A549 (cell line): ENCODE measurements at regions not wholly inside any gene's neighbourhood (a gene's known extent, or its start where the extent isn't known, plus 50 kb on each side); places are given as distances from the start of the nearest gene placed in this dataset.

Experiments used
- ATAC-seq, 2 experiments: fragments of 200-7000 bp in 1 of 2; fragments of >200 bp in 1 of 2; cut with Nextera tagmentation in 1 of 2; cut with Tn5 transposase in 1 of 2; 3 replicates each; pipeline versions ENCODE4 v1.8.0 to v1.9.1; 2018 to 2020; ENCODE audit warnings: mild to moderate bottlenecking in 1 of 2, moderate library complexity in 1 of 2
- CTCF ChIA-PET: fragments of 300-600 bp; sonication (Branson Sonifier 250); formaldehyde crosslinking; extraction: SDS; loops from one replicate; lab custom pipeline; 2021; ENCODE audit warnings: antibody characterized with exemption, inconsistent platforms; lab: Yijun Ruan, JAX
- POLR2A ChIA-PET: fragments of 350-600 bp; formaldehyde crosslinking; extraction: SDS; loops from one replicate; lab custom pipeline; 2021; ENCODE audit warnings: antibody characterized with exemption, inconsistent platforms; lab: Yijun Ruan, JAX
- DNase-seq, 2 experiments: peaks; one replicate each; pipeline versions ENCODE4 v3.0.0 to v3.0.0-alpha.2; 2011 to 2016; ENCODE audit warnings: low read depth in 1 of 2, low spot score in 1 of 2
- FAIRE-seq: peaks from 2 replicates; lab custom pipeline; 2011; peaks lifted over from hg19 to GRCh38; lab: Jason Lieb, UNC
- H3K27ac ChIP-seq, 2 experiments: fragments of >200 bp; sonication (Bioruptor Twin); formaldehyde crosslinking; 3 replicates each; pipeline ENCODE4 v1.5.1; 2016 to 2017
- H3K4me1 ChIP-seq: fragments of >200 bp; sonication (Bioruptor Twin); formaldehyde crosslinking; 3 replicates; pipeline ENCODE4 v1.6.1; 2016
- H3K4me2 ChIP-seq: fragments of >200 bp; sonication (Bioruptor Twin); formaldehyde crosslinking; 3 replicates; pipeline ENCODE4 v1.6.1; 2016
- H3K4me3 ChIP-seq: fragments of >200 bp; sonication (Bioruptor Twin); formaldehyde crosslinking; 3 replicates; pipeline ENCODE4 v1.5.1; 2016
- H3K9me3 ChIP-seq: fragments of >200 bp; sonication (Bioruptor Twin); formaldehyde crosslinking; 3 replicates; pipeline ENCODE4 v1.6.1; 2016
- CBX2 ChIP-seq: fragments of 200-600 bp; sonication (generic); IDR thresholded peaks from 2 replicates; pipeline ENCODE4 v1.6.1; 2016; ENCODE audit warnings: low read depth, mild to moderate bottlenecking, borderline replicate concordance
- CTCF ChIP-seq: fragments of >200 bp; sonication (Bioruptor Twin); formaldehyde crosslinking; IDR thresholded peaks from 3 replicates; pipeline ENCODE4 v1.5.1; 2016
- EHMT2 ChIP-seq: fragments of 200-600 bp; sonication (generic); IDR thresholded peaks from 2 replicates; pipeline ENCODE4 v1.6.1; 2016; ENCODE audit warnings: antibody characterized with exemption, low read depth, mild to moderate bottlenecking, moderate library complexity
- FOSL2 ChIP-seq, 2 experiments: fragments of 450-650 bp in 1 of 2; fragments of >200 bp in 1 of 2; sonication (Bioruptor Twin) in 1 of 2; formaldehyde crosslinking; IDR thresholded peaks; 2 replicates each; pipeline versions ENCODE4 v1.5.0 to v1.6.1; 2016 to 2020; ENCODE audit warnings: mild to moderate bottlenecking in 1 of 2, moderate library complexity in 1 of 2
- FOXS1 ChIP-seq: fragments of 250-450 bp; sonication (Bioruptor Pico); IDR thresholded peaks from 2 replicates; pipeline ENCODE4 v1.5.0; 2020; ENCODE audit warnings: mild to moderate bottlenecking, moderate library complexity
- HDAC2 ChIP-seq: fragments of 200-600 bp; sonication (generic); IDR thresholded peaks from 2 replicates; pipeline ENCODE4 v1.6.1; 2016
- HOXA7 ChIP-seq: fragments of 250-450 bp; sonication (Bioruptor Pico); IDR thresholded peaks from 2 replicates; pipeline ENCODE4 v1.5.0; 2020; ENCODE audit warnings: mild to moderate bottlenecking, moderate library complexity
- HOXB5 ChIP-seq: fragments of 250-450 bp; sonication (Bioruptor Pico); IDR thresholded peaks from 2 replicates; pipeline ENCODE4 v1.5.0; 2020; ENCODE audit warnings: mild to moderate bottlenecking, moderate library complexity
- JUN ChIP-seq, 2 experiments: fragments of >200 bp; sonication (Bioruptor Twin); formaldehyde crosslinking; IDR thresholded peaks; 2 replicates in 1 of 2; 3 replicates in 1 of 2; pipeline ENCODE4 v1.6.1; 2016 to 2017
- JUNB ChIP-seq: fragments of >200 bp; sonication (Bioruptor Twin); formaldehyde crosslinking; IDR thresholded peaks from 2 replicates; pipeline ENCODE4 v1.6.1; 2016
- KDM1A ChIP-seq: fragments of 200-600 bp; sonication (generic); IDR thresholded peaks from 2 replicates; pipeline ENCODE4 v1.6.1; 2016; ENCODE audit warnings: low read depth, mild to moderate bottlenecking
- MAX ChIP-seq: IDR thresholded peaks from 2 replicates; pipeline ENCODE4 v1.6.1; 2012
- MAZ ChIP-seq: fragments of 150-350 bp; IDR thresholded peaks from 2 replicates; pipeline ENCODE4 v1.6.1; 2014; ENCODE audit warnings: antibody characterized with exemption, low read depth, low read length, borderline replicate concordance
- MYC ChIP-seq: IDR thresholded peaks from 2 replicates; pipeline ENCODE4 v1.6.1; 2012; ENCODE audit warnings: mild to moderate bottlenecking, inconsistent platforms, low read length, improper control_type of control experiment, borderline replicate concordance
- NR3C1 ChIP-seq: fragments of >200 bp; sonication (Bioruptor Twin); formaldehyde crosslinking; IDR thresholded peaks from 3 replicates; pipeline ENCODE4 v1.6.1; 2017
- PHF8 ChIP-seq: fragments of 200-600 bp; sonication (generic); IDR thresholded peaks from 2 replicates; pipeline ENCODE4 v1.6.1; 2016; ENCODE audit warnings: low read depth, mild to moderate bottlenecking, antibody characterized with exemption, moderate library complexity, borderline replicate concordance
- POLR2A ChIP-seq: IDR thresholded peaks from 2 replicates; pipeline ENCODE4 v1.6.1; 2012; ENCODE audit warnings: mild to moderate bottlenecking, low read length
- RCOR1 ChIP-seq: fragments of 150-350 bp; IDR thresholded peaks from 2 replicates; pipeline ENCODE4 v1.6.1; 2014; ENCODE audit warnings: antibody characterized with exemption, low read length, low read depth
- RNF2 ChIP-seq: fragments of 200-600 bp; sonication (generic); IDR thresholded peaks from 2 replicates; pipeline ENCODE4 v1.6.1; 2016; ENCODE audit warnings: low read depth, mild to moderate bottlenecking, antibody characterized with exemption, moderate library complexity, borderline replicate concordance
- SMC3 ChIP-seq: fragments of >200 bp; sonication (Bioruptor Twin); formaldehyde crosslinking; IDR thresholded peaks from 3 replicates; pipeline ENCODE4 v1.6.1; 2018; ENCODE audit warnings: inconsistent platforms
- SREBF2 ChIP-seq: fragments of 450-650 bp; IDR thresholded peaks from 2 replicates; pipeline ENCODE4 v1.6.1; 2014; ENCODE audit warnings: mild to moderate bottlenecking, moderate library complexity
- TFCP2L1 ChIP-seq: fragments of 250-450 bp; sonication (Bioruptor Pico); IDR thresholded peaks from 2 replicates; pipeline ENCODE4 v1.5.0; 2021; ENCODE audit warnings: mild to moderate bottlenecking
- TP53 ChIP-seq: fragments of 250-450 bp; sonication (Bioruptor Pico); IDR thresholded peaks from 2 replicates; pipeline ENCODE4 v1.5.0; 2021; ENCODE audit warnings: mild to moderate bottlenecking, moderate library complexity
- ZC3H11A ChIP-seq: fragments of 450-650 bp; IDR thresholded peaks from 2 replicates; pipeline ENCODE4 v1.6.1; 2014; ENCODE audit warnings: antibody characterized with exemption, mild to moderate bottlenecking
- WGBS: methylation state at CpG from one replicate; pipeline ENCODE4 v1.1.6; 2017; ENCODE audit errors: missing lambda C conversion rate; 5-methylcytosine and 5-hydroxymethylcytosine counted together
- TF ChIP-seq, protein P1 (sequence below): fragments of 450-650 bp; IDR thresholded peaks from 2 replicates; pipeline ENCODE4 v1.6.1; 2014; ENCODE audit warnings: antibody characterized with exemption
- TF ChIP-seq, protein P2 (sequence below): IDR thresholded peaks from 2 replicates; pipeline ENCODE4 v1.6.1; 2012; ENCODE audit warnings: low read depth, borderline replicate concordance

DNA sequence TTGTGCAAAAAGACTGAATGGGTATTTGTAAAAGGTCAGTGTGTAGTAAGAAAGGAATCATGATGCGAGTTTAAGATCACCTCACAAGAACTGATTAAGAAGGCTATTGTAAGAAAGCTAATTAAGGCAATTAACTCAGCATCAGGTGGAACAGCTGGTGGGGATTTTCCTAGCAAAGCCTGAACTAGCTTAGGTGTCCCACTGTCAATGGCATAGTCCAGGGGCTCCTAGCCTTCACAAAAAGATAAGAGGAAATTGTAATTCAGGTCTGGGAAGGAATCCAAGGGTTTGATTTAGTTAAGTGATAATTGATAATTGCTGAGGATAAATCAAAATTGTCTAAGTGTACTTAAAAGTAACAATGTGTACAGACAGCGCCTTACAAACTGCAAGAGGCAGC is 901.6 kb downstream of the TUSC7 start:
- no peak overlapping the region for H3K4me2 ChIP-seq
- H3K27ac ChIP-seq, result no peak overlapping the region
- no peak for FAIRE-seq
- no peaks in the 10 kb centered on the region; the same call in 2 of the 3 replicates for H3K9me3 ChIP-seq
- TF ChIP-seq MAX (no peak), RNF2 (no peak), FOXS1 (CRISPR knock-in tag) (no peak), SREBF2 (no peak), POLR2A (no peak), JUN (IDR thresholded peaks at IDR 0.05) (no peak), PHF8 (no peak), SMC3 (no peak), HDAC2 (no peak), NR3C1 (no peak), EHMT2 (no peak), ZC3H11A (no peak), CBX2 (no peak), TFCP2L1 (no peak), RCOR1 (no peak), FOSL2 (IDR thresholded peaks at IDR 0.05) (no peak), FOSL2 (CRISPR knock-in tag; IDR thresholded peaks at IDR 0.05) (no peak), TP53 (no peak)
- TF ChIP-seq, protein P1, sequence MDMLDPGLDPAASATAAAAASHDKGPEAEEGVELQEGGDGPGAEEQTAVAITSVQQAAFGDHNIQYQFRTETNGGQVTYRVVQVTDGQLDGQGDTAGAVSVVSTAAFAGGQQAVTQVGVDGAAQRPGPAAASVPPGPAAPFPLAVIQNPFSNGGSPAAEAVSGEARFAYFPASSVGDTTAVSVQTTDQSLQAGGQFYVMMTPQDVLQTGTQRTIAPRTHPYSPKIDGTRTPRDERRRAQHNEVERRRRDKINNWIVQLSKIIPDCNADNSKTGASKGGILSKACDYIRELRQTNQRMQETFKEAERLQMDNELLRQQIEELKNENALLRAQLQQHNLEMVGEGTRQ, result no peak
- TF ChIP-seq, all 56 proteins: peak for 0
- Histone ChIP-seq H3K4me3 (no peak overlapping the region), H3K4me1 (no peaks in the 10 kb centered on the region)
- no peak for DNase-seq
- CTCF ChIA-PET, result interaction anchor here (0.5 kb wide), 1 partner anchor 116 kb away, joined by 3 read pairs; no protein-coding TSS in a partner anchor
- no peak for ATAC-seq
- POLR2A ChIA-PET, result no interaction called here
- 90% methylated on average over 2 of the region's 2 CpGs for WGBS

DNA sequence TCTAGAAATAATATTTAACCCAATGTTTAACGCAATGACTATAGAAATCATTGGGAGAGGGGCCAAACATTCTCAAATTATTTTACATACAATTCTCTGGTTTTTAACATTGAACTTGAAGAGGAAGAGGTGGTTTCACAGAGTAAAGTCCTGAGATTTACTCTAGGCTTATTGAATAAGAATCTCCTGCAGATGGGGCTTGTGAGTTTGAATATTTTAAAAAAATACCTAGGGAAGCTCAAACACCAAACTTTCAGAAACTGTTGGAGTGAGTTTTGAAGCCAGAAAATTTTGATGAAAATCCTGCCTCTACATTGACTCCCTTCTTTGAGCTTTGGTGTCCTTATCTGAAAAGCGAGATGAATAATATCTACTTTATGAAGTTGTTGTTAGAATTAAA is 906.6 kb downstream of the TUSC7 start:
- Histone ChIP-seq H3K4me1 (no peaks in the 10 kb centered on the region), H3K4me2 (no peak overlapping the region), H3K9me3 (no peaks in the 10 kb centered on the region), H3K27ac (no peak overlapping the region), H3K4me3 (no peak overlapping the region)
- WGBS, result 87% methylated on average over 2 of the region's 2 CpGs
- ChIA-PET POLR2A (no interaction called here), CTCF (no interaction called here)
- DNase-seq, result no peak
- no peak for FAIRE-seq
- no peak for ATAC-seq
- TF ChIP-seq MAX, result no peak
- TF ChIP-seq JUNB, result no peak
- TF ChIP-seq MAZ, result no peak
- TF ChIP-seq HOXB5 (CRISPR knock-in tag), result no peak
- TF ChIP-seq RCOR1, result no peak
- TF ChIP-seq HOXA7 (CRISPR knock-in tag), result no peak
- TF ChIP-seq, protein P2, sequence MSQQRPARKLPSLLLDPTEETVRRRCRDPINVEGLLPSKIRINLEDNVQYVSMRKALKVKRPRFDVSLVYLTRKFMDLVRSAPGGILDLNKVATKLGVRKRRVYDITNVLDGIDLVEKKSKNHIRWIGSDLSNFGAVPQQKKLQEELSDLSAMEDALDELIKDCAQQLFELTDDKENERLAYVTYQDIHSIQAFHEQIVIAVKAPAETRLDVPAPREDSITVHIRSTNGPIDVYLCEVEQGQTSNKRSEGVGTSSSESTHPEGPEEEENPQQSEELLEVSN, result no peak
- no peak for TF ChIP-seq PHF8
- TF ChIP-seq KDM1A, result no peak
- TF ChIP-seq MYC, result no peak
- no peak for TF ChIP-seq CTCF
- TF ChIP-seq POLR2A, result no peak
